ENCODE measurements at regions not wholly inside any gene's neighbourhood (a gene's known extent, or its start where the extent isn't known, plus 50 kb on each side); places are given as distances from the start of the nearest gene placed in this dataset.

DNA sequence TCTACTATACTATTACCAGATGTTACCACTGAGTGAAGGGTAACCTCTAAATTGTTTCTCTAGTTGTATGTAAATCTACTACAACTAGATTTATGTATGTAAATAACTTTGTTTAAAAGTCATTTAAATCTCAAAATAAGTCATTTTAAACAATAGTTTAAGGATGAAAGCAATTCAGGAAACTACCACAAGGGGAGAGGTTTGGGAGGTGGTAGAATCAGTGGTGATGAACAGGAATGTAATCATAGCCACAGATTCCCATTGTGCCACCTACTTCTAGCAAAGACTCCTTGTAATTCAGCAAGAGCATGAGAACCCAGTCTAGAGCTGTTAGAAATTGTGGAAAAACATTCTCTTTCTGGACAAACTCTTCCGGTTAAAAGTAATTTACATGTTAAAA is 234.6 kb downstream of the SLC7A11 start:
- Histone ChIP-seq H4K91ac (ENCODE audit: insufficient read depth, low read depth, low read length) (no peak overlapping the region), H3K9me3 (ENCODE audit: control insufficient read depth, insufficient read depth, low read length) (no peaks in the 10 kb centered on the region), H2BK120ac (ENCODE audit: low read depth, low read length) (no peak overlapping the region), H3K56ac (ENCODE audit: extremely low read depth, insufficient read depth, low read length) (no peak overlapping the region), H3K27me3 (ENCODE audit: control insufficient read depth, insufficient read depth, low read length) (no peaks in the 10 kb centered on the region), H3K23ac (ENCODE audit: low read depth, low read length) (no peak overlapping the region), H2BK15ac (ENCODE audit: low read depth, low read length) (no peak overlapping the region), H3K14ac (replicated peaks; ENCODE audit: low read depth, low read length) (no peak overlapping the region), H3K36me3 (ENCODE audit: control insufficient read depth, insufficient read depth, low read length) (no peaks in the 10 kb centered on the region), H2AK5ac (ENCODE audit: low read depth, low read length) (no peak overlapping the region), H2BK20ac (ENCODE audit: low read depth, low read length) (no peak overlapping the region), H3K4me3 (ENCODE audit: insufficient read depth, low read depth, low read length) (no peak overlapping the region), H3K4me2 (ENCODE audit: low read depth, low read length) (no peak overlapping the region), H2AFZ (replicated peaks; ENCODE audit: low read length, poor library complexity) (no peak overlapping the region), H3K4me1 (ENCODE audit: control insufficient read depth, insufficient read depth, low read length) (no peaks in the 10 kb centered on the region; the same call in 1 of the 2 replicates), H4K5ac (ENCODE audit: low read depth, low read length) (no peak overlapping the region), H3K9me1 (ENCODE audit: insufficient read depth, low read length) (no peaks in the 10 kb centered on the region), H3K4ac (ENCODE audit: low read depth, low read length) (no peak overlapping the region), H3K9ac (ENCODE audit: low read depth, low read length) (no peak overlapping the region), H2BK5ac (ENCODE audit: low read depth, low read length, poor library complexity, severe bottlenecking) (no peak overlapping the region), H4K20me1 (ENCODE audit: insufficient read depth, low read length) (no peaks in the 10 kb centered on the region), H3K79me1 (ENCODE audit: low read depth in 1 of 2, low read length in 2 of 2) (no peaks in the 10 kb centered on the region), H2AK9ac (replicated peaks; ENCODE audit: low read depth, low read length, poor library complexity) (no peak overlapping the region), H4K8ac (ENCODE audit: low read depth in 2 of 2, low read length in 2 of 2) (no peak overlapping the region), H3K18ac (ENCODE audit: low read depth, low read length) (no peak overlapping the region), H3K27ac (ENCODE audit: insufficient read depth, low read length) (no peak overlapping the region)
- ATAC-seq (ENCODE audit: low read depth) (no peak), DNase-seq (no peak)
- no TSS peak for BruUV-seq (replicated peaks)
- intact Hi-C loops (cut with micrococcal nuclease) = no loop called here
- TF ChIP-seq, protein P1, sequence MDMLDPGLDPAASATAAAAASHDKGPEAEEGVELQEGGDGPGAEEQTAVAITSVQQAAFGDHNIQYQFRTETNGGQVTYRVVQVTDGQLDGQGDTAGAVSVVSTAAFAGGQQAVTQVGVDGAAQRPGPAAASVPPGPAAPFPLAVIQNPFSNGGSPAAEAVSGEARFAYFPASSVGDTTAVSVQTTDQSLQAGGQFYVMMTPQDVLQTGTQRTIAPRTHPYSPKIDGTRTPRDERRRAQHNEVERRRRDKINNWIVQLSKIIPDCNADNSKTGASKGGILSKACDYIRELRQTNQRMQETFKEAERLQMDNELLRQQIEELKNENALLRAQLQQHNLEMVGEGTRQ (IDR thresholded peaks at IDR 0.05; ENCODE audit: low read depth, low read length) = no peak
- TF ChIP-seq, protein P2, sequence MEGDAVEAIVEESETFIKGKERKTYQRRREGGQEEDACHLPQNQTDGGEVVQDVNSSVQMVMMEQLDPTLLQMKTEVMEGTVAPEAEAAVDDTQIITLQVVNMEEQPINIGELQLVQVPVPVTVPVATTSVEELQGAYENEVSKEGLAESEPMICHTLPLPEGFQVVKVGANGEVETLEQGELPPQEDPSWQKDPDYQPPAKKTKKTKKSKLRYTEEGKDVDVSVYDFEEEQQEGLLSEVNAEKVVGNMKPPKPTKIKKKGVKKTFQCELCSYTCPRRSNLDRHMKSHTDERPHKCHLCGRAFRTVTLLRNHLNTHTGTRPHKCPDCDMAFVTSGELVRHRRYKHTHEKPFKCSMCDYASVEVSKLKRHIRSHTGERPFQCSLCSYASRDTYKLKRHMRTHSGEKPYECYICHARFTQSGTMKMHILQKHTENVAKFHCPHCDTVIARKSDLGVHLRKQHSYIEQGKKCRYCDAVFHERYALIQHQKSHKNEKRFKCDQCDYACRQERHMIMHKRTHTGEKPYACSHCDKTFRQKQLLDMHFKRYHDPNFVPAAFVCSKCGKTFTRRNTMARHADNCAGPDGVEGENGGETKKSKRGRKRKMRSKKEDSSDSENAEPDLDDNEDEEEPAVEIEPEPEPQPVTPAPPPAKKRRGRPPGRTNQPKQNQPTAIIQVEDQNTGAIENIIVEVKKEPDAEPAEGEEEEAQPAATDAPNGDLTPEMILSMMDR (conservative IDR thresholded peaks at IDR 0.05; ENCODE audit: low read depth, low read length) = peak; percentile 18; the same call in 1 of the 2 replicates
- POLR2A ChIA-PET (ENCODE audit: unreplicated experiment) = no interaction called here
- dilution Hi-C loops (cut with HindIII; ENCODE audit: low sequenced_read_pairs, unreplicated experiment) = no loop called here
- CTCF ChIA-PET = no interaction called here
- no CpG with 5 or more reads among the region's 1 CpG for WGBS, 2 experiments (ENCODE audit: extremely low coverage in 2 of 2, insufficient read length in 1 of 2)
- in situ Hi-C loops (cut with MboI; ENCODE audit: low sequenced_read_pairs) = no loop called here

Measured in IMR-90 (cell line).